ENCODE measurements at regions not wholly inside any gene's neighbourhood (a gene's known extent, or its start where the extent isn't known, plus 50 kb on each side); places are given as distances from the start of the nearest gene placed in this dataset.

- H3K4me1 Mint-ChIP-seq, result peaks cover 5 to 25% (median 10%) of the 10 kb centered on the region in 4 donors
- H3K9me3 Mint-ChIP-seq, result no peaks in the 10 kb centered on the region
- no peaks in the 10 kb centered on the region for H3K36me3 Mint-ChIP-seq
- H3K27ac Mint-ChIP-seq, result peak overlapping the region in 1 of 10 donors; percentile 68
- H3K4me3 Mint-ChIP-seq, result no peak overlapping the region
- DNase-seq, result no peak
- H3K27me3 Mint-ChIP-seq, result peaks cover 0 to 3% (median 0%) of the 10 kb centered on the region in 5 donors
- POLR2A ChIA-PET, result no interaction called here
- no peak for ATAC-seq
Observed at GRCh38 chr6:142696123-142697000, 248.6 kb downstream of the HIVEP2 start.

- Mint-ChIP-seq H3K4me3 (no peak overlapping the region), H3K27ac (peak overlapping the region in 1 of 10 donors; percentile 25), H3K9me3 (no peaks in the 10 kb centered on the region), H3K4me1 (peaks cover 5 to 25% (median 10%) of the 10 kb centered on the region in 4 donors), H3K36me3 (no peaks in the 10 kb centered on the region), H3K27me3 (peaks cover 0 to 3% (median 0%) of the 10 kb centered on the region in 5 donors)
- POLR2A ChIA-PET, result no interaction called here
- no peak for ATAC-seq
- DNase-seq, result no peak
Observed at GRCh38 chr6:142697001-142697335, 248.0 kb downstream of the HIVEP2 start.

GRCh38 chr6:142697922-142698321, 247.1 kb downstream of the HIVEP2 start:
- Mint-ChIP-seq H3K4me3 (no peak overlapping the region), H3K27me3 (peaks cover 0 to 3% (median 0%) of the 10 kb centered on the region in 5 donors), H3K4me1 (peaks cover 3 to 29% (median 10%) of the 10 kb centered on the region in 4 donors), H3K9me3 (no peaks in the 10 kb centered on the region), H3K36me3 (no peaks in the 10 kb centered on the region), H3K27ac (peak overlapping the region in 1 of 10 donors; percentile 6)
- no peak for DNase-seq
- ATAC-seq, result no peak
- POLR2A ChIA-PET, result interaction anchor here (0.9 kb wide), 1 partner anchor 18 kb away, joined by 3 read pairs; no protein-coding TSS in a partner anchor

- POLR2A ChIA-PET, result interaction anchor here (0.9 kb wide), 1 partner anchor 17 kb away, joined by 3 read pairs; no protein-coding TSS in a partner anchor
Observed at GRCh38 chr6:142698751-142699150, 246.2 kb downstream of the HIVEP2 start.

GRCh38 chr6:142699391-142699790, 245.6 kb downstream of the HIVEP2 start:
- Mint-ChIP-seq H3K4me3 (no peak overlapping the region), H3K27ac (peak overlapping the region in 1 of 10 donors; percentile 20), H3K9me3 (no peaks in the 10 kb centered on the region), H3K4me1 (peaks cover 0 to 25% (median 7%) of the 10 kb centered on the region in 4 donors), H3K36me3 (no peaks in the 10 kb centered on the region), H3K27me3 (peaks cover 0 to 3% (median 0%) of the 10 kb centered on the region in 5 donors)
- POLR2A ChIA-PET, result no interaction called here
- DNase-seq (no peak), ATAC-seq (no peak)

More at GRCh38 chr6:142698751-142699150, 246.2 kb downstream of the HIVEP2 start:
- peaks cover 0 to 29% (median 7%) of the 10 kb centered on the region in 4 donors for H3K4me1 Mint-ChIP-seq
- no peak overlapping the region for H3K4me3 Mint-ChIP-seq
- H3K27me3 Mint-ChIP-seq, result peaks cover 0 to 3% (median 0%) of the 10 kb centered on the region in 5 donors
- H3K9me3 Mint-ChIP-seq, result no peaks in the 10 kb centered on the region
- no peaks in the 10 kb centered on the region for H3K36me3 Mint-ChIP-seq
- no peak for ATAC-seq
- DNase-seq, result no peak
- H3K27ac Mint-ChIP-seq, result no peak overlapping the region

GRCh38 chr6:142700032-142700431, 244.9 kb downstream of the HIVEP2 start:
- no peak for ATAC-seq
- DNase-seq, result no peak
- POLR2A ChIA-PET, result no interaction called here

GRCh38 chr6:142700671-142701312, 244.2 kb downstream of the HIVEP2 start:
- Mint-ChIP-seq H3K36me3 (no peaks in the 10 kb centered on the region), H3K4me3 (no peak overlapping the region), H3K27ac (no peak overlapping the region), H3K9me3 (no peaks in the 10 kb centered on the region), H3K27me3 (peaks cover 0 to 3% (median 0%) of the 10 kb centered on the region in 5 donors), H3K4me1 (peaks cover 0 to 23% (median 8%) of the 10 kb centered on the region in 4 donors)
- POLR2A ChIA-PET, result no interaction called here
- DNase-seq, result no peak
- no peak for ATAC-seq

More at GRCh38 chr6:142700032-142700431, 244.9 kb downstream of the HIVEP2 start:
- Mint-ChIP-seq H3K4me3 (no peak overlapping the region), H3K9me3 (no peaks in the 10 kb centered on the region), H3K27ac (no peak overlapping the region), H3K36me3 (no peaks in the 10 kb centered on the region), H3K4me1 (peaks cover 0 to 21% (median 7%) of the 10 kb centered on the region in 4 donors), H3K27me3 (peaks cover 0 to 3% (median 0%) of the 10 kb centered on the region in 5 donors)
